Right forelimb (tissue), 1 donor: ENCODE measurements at regions not wholly inside any gene's neighbourhood (a gene's known extent, or its start where the extent isn't known, plus 50 kb on each side); places are given as distances from the start of the nearest gene placed in this dataset.

ENCODE experiments used
- DNase-seq: peaks from one replicate; pipeline ENCODE4 v3.0.0-alpha.2; 2018

DNA sequence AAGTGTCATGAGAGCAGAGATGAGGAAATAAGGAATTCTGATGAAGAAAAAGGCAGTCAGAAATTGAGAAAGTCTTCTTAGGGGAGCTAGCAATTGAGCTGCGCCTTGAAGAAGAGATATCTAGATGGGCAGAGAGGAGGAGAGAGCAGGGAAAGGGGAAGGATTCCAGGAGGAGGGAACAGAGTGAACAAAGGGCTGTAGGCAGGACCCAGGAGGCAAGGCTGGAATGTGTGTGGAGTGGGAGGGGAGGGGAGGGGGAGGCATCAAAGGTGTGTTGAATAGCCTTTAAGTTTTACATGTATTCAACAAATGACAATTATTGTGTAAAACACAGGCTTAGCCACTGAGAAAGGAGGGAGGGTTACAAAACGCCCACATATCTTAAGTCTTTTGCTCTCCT is 164.5 kb downstream of the TDRD15 start:
- no peak for DNase-seq

DNA sequence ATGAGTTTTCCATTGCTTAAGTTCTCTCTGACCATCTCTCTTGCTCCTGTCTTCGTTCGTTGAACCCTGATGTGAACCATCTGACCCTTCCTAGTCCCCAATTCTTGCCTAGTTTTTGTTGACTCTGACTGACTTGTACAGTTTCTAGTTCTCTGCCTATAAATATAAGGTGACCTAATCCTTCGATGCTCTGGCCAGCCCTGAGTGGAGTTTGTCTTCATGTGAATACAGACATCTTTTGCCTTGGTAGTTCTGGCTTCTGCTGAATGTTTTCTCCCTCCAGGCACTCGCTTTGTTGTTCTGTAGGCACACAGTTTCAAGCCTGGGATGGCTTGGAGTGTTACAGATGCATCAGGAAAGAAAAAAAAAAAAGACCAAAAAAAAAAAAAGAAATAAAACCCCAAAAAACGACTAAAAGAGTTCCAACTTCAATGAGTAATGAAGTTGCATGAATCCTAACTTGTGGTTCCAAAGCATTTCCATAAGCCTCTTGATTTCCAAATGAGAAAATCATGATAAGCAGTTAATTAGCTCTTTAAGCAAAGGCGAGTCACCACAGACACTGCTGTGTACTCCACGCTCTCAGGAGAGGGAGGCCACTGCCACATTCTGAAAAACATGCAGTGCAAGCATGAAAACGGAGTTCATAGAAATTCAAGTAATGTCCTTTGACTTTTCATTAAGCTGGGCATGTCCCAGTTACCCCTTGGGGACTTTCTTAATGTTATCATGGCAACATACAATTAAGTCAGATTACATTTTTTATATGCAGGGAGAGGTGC is 165.2 kb downstream of the TDRD15 start:
- no peak for DNase-seq

DNA sequence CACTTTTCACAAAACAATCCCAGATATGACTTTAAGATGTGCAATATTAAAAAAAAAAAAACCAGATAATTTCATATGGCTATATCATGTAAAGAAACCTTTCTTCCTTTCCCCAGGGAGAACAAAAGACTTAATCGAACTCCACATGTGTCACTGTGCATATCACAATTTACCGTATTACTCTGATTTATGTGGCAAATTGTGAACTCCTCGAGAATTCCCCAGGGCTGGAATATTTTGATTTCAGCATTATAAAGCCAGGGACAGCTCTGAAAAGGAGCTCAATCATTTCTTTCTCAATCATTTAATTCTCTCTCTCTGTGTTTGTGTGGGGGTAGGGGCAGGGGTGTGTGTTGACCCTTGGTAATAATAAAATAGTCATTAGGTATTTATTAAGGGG is 165.8 kb downstream of the TDRD15 start:
- DNase-seq = no peak

DNA sequence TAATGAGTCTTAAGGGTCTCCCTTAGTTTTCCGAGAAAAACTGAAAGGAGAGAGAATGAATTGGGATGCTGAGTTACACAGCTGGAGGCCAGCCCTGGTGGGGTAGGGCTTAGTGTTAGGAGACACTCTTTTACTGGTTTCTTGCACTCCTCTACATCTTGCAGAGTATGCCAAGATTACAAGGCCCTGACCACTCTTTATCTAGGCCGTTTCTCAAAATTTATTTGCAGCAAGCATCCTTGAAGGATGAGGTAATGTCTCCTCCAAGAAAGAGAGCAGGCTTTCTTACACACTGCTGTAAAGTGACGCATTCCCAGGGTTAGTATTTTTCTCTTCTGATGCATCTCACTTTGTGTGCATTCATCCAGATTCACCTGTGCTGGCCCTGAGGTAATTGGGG is 166.2 kb downstream of the TDRD15 start:
- DNase-seq = no peak

DNA sequence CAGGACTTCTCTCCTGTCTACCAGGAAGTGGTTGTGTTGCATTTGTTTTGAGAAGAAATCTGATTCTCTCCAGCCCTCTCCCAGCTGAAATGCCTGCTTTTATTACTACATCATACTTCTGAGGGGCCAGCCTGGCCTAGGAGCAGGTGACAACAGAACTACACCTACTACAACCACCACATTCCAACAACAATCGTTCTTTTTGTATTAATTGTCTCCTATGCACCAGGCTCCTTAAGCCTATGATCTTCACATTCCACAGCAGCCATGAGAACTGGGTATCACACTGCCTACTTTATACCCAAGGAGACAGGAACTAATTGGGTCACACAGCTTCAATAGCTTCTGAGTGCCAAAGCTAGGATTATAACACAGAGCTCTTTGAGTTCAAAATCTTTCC is 167.7 kb downstream of the TDRD15 start:
- DNase-seq = no peak

DNA sequence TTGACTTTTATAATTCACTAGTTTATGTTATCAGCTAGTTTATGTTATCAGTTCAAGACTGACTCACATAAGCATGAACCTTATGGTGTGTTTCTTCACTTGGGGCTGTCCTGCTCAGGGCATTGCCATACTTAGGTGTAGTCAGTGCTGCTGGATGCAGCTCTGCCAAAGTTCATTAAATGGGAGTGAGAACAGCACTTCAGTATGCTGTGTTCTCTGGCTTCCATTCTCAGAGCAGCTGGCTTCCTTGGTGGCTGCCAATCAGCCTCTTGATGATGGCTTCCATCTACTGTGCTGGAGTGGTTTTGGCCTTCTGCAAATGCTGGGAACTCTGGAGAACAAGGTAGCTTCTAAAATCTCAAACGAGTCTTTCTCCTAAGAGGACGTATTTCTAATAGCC is 170.7 kb downstream of the TDRD15 start:
- DNase-seq = no peak

DNA sequence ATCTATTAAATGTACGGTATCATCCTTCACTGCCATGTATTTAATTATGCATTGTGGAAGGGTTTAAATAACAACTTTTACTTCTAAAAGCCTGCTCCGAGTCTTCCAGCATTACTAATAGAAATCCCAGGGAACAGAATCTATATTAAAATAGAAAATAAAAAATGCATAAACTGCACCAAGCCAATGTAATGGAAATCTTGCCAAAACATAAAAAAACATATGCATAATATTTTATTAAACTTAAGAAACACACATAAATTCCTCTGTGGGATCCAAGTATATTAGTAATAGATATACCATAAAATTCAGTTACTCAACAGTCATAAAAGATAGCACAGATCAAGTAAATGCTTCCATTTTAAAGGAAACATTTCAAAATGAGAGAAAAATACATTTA is 175.6 kb downstream of the TDRD15 start:
- DNase-seq = no peak

DNA sequence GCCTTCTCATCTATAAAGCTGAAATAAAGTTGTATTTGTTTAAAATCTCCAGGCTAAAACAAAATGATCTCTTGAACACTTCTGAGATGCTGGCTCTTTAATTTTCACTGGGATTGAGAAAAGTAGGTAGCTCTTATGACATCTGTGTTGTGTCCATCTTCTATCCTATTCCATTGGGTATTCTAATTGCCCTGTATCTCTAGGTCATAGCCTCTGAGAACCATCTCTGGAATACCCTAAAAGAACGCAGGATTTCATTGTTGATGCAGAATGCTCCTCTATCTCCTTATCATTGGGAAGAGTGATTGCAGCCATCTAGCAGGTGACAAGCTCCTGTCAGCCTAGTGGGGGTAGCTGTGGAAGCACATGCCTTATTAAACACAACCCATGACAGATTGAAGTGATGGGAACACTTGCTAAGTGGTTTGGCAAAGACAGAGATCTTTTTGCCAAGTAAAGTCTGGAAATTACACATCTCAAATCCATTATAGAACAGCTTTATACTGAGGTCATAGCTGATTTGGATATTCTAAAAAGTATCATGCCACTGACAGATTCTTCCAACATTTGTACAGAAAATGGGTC is 178.2 kb downstream of the TDRD15 start:
- no peak for DNase-seq

DNA sequence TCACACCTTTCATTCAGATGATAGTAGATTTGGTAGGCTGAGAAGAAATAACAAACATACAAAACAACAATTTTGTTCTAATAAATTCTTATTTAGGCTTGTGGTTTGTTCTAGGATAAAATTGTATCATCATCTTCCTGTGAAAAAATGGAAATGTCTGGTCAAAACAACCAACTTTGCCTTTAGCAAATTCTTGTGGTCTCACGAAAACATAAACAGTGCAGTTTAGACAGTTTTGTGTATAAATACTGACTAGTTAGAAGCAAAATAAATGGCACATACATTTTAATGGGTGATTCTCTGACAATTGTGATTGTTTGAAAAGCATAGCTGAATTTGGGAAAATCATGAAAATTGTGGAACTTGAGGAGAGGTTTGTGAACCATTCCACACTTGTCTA is 180.1 kb downstream of the TDRD15 start:
- DNase-seq = no peak

DNA sequence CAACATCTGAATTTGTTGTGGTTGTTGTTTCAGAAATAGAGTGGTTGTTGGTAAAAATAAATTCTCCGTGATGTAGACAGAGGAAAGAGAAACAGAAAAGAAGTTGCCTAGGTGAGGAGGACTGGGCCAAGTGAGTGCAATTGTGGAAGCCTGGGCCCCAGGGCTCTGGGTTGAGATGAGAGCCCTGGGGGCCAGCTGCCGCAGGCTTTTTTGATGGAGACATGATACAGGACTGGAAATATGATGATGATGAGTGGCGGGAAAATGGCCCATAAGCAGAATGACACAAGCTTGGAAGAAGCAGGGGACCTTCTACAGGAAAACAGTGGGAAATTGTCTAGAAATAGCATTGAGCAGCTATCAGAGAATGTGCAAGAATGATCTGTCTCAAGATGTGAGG is 181.8 kb downstream of the TDRD15 start:
- no peak for DNase-seq

DNA sequence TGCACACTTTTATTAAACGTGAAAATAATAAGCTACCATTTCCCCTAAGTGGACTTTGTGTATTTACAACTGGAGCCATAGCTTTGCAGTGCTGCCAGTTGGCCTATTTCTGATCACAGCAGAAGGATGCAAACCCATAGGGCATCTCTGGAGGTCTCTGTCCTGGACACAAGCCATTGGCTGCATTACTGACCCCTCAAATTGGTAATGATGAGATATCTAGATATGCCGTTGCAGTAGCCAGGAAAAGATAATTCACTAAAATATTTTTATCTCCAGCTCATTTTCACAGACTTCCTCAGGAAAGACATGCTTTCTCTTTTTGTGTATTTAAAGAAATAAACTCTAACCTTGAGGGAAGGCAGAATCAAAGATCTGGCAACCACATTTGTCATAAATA is 182.5 kb downstream of the TDRD15 start:
- no peak for DNase-seq

DNA sequence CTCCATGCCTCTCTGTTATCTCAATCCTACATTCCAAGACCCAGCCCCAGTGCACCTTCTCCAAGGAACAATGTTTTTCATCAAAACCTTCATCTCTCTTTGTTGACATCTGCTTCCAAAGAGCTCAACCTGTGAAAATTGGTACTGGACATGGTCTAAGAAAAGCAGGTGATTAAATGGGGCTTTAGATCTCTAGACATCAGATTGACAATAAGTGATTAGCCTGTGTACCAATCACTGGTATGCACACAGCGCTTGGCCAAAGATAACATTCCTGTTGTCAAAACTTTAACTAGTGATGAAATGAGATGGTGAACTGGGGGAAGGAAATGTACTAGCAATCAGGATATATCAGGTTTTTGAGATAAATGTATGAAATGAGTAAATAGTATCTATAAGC is 183.3 kb downstream of the TDRD15 start:
- DNase-seq = no peak

DNA sequence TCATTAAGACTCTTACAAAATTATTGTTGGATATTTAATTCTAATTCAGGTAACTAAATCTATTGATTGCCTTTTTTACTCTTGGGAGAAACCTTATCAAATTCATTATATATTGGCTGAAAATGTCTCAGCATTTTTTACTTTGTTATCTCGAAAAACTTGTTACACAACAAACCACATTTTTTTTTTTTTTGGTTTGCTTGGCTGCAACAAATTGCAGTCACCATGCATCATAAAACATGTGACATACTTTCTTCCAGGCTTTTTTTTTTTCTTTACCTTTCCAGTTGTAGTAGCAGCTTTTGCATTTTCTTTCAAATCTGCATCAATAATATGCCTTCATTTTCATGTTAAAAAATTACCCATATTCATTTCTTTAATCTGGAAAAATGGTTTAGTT is 186.7 kb downstream of the TDRD15 start:
- no peak for DNase-seq

DNA sequence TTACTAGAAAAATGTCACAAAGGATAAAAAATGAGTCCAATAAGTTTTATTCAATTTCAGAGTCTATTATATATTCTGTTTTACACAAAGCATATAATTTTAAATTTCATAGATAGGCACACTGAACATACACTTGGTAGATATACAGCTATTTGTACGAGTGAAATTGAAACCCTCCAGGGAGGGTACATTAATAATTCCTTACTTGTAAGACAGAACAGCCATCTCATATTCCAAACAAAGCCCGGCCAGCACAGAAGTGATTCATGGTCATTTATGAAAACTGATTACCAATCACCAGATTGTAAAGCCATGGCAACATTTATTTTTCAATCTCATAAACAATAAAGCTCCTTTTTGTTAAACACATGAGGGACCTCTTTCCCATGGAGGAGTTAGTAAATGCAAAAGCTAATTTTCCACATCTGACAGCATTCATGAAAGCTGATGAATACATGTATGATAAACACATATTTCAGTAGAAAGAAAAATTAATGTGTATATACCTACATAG is 190.6 kb downstream of the TDRD15 start:
- no peak for DNase-seq

DNA sequence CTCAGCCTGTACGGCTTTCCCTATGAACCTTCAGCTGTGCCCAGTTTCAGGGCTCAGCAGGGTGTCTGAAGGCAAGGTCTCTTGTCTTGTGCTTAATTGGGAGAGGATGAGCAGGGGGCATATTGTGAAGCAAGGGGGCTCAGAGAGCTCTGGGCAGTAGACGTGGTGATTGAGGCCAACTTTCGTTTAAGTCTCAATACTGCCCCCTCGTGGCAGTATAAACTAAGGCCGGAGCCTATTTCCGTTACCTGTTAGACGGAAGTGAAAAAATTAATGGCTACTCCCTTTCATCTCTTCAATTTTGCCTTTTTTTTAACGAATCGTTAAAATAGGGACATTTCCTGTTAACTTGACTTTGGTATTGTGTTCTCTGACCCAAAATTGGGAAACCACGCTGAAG is 193.4 kb downstream of the TDRD15 start:
- peak; percentile 52 for DNase-seq

DNA sequence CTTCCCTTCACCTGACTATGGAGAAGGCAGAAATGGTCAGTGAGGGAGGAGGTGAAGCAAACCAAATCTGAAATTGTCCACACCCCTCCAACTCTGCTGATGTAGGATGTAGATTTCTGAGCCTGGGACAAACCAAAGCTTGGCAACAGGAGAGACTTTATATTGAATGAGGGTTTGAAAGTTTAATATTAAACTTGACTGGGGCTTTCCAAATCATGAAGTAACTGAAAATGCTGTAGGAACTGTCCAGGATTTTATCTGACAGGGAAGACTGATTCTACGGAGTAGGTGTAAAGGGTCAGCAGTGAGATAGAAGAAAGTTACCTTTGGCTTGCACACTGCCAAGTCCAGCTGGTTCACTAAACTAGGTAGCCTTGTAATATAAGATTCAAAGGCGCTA is 194.5 kb downstream of the TDRD15 start:
- no peak for DNase-seq

DNA sequence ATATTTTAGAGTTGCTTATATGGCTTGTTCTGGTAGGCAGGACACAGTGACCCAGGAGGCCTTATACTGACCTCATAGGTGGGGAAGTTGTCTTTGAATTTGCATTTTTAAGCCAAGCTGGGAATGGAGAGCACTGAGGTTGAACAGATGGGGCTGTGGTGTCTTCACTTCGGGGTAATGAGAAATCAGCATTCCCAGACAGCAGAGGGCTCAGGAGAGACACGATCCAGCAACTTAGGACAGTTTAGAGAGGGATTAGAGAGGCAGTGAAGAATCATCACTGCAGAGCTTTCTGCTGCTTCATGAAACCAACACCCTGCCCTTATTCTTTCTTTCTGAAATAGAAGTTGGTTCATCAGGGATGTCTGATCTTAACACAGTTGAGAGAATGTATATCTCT is 202.4 kb downstream of the TDRD15 start:
- DNase-seq = no peak

DNA sequence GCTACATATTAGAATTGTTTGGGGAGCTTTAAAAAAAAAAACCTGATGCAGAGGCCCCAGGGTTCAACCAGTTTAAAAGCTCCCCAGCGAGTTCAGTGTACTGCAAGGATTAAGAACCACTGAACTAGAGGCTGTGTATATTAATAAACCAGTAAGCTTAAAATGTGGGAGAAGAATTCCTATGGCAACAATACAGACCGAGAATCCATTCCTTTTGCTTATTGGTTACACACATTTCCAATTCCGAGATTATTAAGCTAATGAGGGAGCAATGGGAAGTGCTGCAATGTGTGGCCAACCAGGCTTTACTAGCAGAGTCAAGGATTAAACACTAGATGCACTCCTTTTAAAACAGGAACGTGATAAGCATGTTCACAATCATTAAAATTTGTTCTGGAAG is 204.4 kb downstream of the TDRD15 start:
- DNase-seq = no peak

DNA sequence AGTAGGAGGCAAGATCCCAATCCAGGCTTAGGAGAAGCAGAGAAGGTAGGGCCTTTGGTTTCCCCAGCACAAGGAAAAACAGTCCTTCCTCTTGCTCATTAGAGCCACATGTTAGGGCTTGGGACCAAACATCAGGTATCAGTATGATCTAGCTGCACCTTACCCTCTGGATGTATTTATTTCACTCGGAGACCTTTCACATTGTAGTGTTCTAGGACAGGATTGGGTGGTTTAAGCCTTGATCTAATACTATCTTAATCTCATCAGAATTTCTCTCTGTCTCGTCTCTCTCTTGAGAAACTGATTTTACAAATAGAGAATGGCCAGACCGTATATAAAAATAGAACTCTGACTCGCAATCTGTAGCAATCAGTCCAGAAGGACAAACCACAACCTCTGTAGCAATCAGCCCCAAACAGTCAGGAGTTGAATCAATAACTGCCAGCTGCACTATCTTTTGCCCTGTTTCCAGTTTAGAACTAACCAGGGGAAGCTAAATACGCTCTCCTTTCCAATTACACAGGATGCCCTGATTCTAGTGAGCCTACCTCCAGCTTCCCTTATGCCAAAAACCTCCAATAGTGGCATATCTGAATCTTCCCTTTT is 207.1 kb downstream of the TDRD15 start:
- no peak for DNase-seq

DNA sequence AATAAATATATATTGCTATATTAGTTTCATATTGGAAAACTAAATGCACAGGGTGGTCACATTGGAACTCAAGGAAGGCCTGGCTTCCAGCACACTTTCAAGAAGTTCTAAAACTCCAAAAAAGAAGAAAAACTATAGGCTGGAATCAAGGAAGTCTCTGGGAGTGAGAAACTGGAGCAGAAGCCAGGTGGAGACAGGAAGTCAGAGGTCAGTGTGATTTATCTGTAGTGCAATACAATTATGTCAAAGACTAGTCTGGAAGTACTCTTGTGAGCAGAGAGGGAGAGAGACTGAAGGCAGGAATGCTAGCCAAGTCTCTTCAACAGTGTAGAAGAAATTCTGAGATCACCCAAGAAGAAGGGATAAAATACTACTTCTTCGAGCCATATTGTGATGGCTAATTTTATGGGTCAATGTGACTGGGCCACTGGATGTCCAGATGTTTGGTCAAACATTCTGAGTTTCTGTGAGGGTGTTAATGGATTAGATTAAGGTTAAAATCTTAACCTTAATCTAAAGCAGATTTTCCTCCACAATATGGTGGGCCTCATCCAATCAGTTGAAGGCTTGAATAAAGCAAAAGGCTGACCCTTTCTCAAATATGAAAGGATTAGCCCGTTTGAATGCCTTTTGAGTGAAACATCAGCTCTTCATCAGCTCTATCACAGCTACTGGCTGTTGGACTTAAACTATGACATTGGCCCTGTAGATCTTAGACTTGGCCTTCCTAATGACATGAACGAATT is 208.0 kb downstream of the TDRD15 start:
- DNase-seq = no peak

DNA sequence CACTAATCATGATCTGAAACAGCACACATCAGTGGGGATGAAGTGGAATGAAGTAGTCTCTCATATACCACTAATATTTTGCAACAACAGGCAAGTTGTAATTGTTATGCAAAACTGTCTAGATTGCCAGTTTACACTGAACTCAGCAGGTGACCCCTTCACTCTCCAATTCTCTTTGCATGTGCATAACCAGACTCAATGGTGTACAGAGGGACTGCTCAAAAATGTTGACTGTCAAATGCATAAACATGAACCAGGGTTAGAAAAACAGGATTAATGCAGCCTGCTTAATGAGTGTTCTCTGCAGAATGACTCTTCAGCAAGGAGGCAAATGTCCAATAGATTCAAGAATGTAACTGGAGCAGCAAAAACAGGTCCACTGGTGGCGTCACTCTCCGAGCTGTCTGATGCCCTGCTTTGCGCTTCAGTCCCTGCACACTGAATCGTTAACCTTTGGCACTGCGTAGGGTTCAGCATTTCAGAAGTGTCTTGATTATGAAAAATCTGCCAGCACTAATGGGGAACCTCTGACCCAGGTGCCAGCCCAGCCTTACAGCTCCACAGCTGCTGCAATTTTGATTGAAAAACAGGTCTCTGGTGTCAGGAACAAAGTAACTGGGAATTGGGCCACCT is 209.3 kb downstream of the TDRD15 start:
- no peak for DNase-seq

DNA sequence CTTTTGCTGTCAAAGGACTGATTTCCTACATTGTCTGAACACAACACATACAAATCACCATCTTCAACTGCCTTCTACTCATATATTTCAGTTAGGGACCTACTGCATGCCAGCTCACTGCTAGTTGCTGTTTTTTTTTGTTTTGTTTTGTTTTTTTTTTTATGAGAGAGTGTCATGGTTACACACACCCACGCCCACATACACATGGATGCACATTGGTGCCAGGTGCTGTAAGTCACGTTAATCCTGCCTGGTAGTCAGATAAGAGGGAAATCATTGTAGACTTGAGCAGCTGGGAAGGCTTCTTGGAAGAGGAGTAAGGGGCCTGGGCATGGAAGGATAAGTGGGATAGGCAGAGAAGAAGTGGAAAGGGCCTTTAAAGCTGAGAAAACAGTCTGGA is 209.9 kb downstream of the TDRD15 start:
- no peak for DNase-seq

DNA sequence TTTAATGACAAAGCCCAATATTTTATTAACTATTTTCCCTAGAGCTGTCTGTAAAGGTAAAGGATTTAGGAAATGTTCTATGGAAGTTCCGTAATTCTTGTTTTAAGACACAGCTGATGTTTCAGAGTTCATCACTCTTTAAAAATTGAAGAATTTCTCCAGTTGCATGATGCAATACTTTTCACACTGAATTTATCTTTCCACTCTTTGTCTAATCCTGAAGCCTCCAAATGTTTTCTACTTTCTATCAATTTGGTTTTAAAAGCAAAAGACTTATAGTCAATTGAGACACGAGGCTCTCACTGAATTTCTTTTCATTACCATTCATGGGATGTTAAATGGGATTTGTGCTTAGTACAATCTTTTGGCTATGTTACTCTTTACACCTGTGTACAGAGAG is 223.2 kb downstream of the TDRD15 start:
- DNase-seq = no peak
